Esophagus muscularis mucosa (tissue), 4 donors: ENCODE measurements at regions not wholly inside any gene's neighbourhood (a gene's known extent, or its start where the extent isn't known, plus 50 kb on each side); places are given as distances from the start of the nearest gene placed in this dataset.

Source experiments
- DNase-seq: peaks from one replicate; pipeline ENCODE4 v3.0.0-alpha.2; 2017; ENCODE audit errors: extremely low spot score
- H3K27ac ChIP-seq, 4 donors: fragments of 200-600 bp; sonication (generic); replicated peaks in 1 of 4; 1 replicate in 3 of 4; 2 replicates in 1 of 4; pipeline ENCODE4 v1.5.1; 2016 to 2019; ENCODE audit warnings: mild to moderate bottlenecking in 1 of 4
- H3K27me3 ChIP-seq, 4 donors: fragments of 200-600 bp; sonication (generic); one replicate each; pipeline versions ENCODE4 v1.5.1 to v1.6.0; 2016 to 2019
- H3K36me3 ChIP-seq, 4 donors: fragments of 200-600 bp; sonication (generic); one replicate each; pipeline ENCODE4 v1.5.1; 2016 to 2019
- H3K4me1 ChIP-seq, 4 donors: fragments of 200-600 bp; sonication (generic); one replicate each; pipeline ENCODE4 v1.5.1; 2016 to 2019
- H3K4me3 ChIP-seq, 4 donors: fragments of 200-600 bp; sonication (generic); 1 replicate in 2 of 4; 2 replicates in 2 of 4; pipeline ENCODE4 v1.5.1; 2016 to 2019; ENCODE audit warnings: mild to moderate bottlenecking in 4 of 4, moderate library complexity in 1 of 4
- H3K9me3 ChIP-seq, 4 donors: fragments of 200-600 bp; sonication (generic); 1 replicate in 3 of 4; 2 replicates in 1 of 4; pipeline ENCODE4 v1.5.1; 2016 to 2019
- EP300 ChIP-seq: sonication (generic); formaldehyde crosslinking; IDR thresholded peaks from one replicate; pipeline ENCODE4 v1.6.1; 2017; ENCODE audit warnings: antibody characterized with exemption
- POLR2A ChIP-seq: fragments of 450-650 bp; IDR thresholded peaks from one replicate; pipeline ENCODE4 v1.6.1; 2017; ENCODE audit warnings: antibody characterized with exemption, moderate library complexity, mild to moderate bottlenecking, low read depth
- POLR2AphosphoS5 ChIP-seq, 2 donors: sonication (generic); formaldehyde crosslinking; IDR thresholded peaks; one replicate each; pipeline ENCODE4 v1.6.1; 2017; ENCODE audit warnings: antibody characterized with exemption in 2 of 2
- WGBS: methylation state at CpG from one replicate; pipeline ENCODE4 v1.1.5; 2018; 5-methylcytosine and 5-hydroxymethylcytosine counted together
- intact Hi-C: fragments of 100-400 bp; cut with DNase I; formaldehyde crosslinking; loops from one replicate; pipeline ENCODE4 v1.15.1; 2023
- small RNA-seq, 3 donors: library from RNA; depleted of rRNA; stranded (forward); fragments of <200 nt; gene quantifications; one replicate each; pipeline ENCODE3, GENCODE V24; 2016
- TF ChIP-seq, protein P1 (sequence below), 3 experiments: fragments of 200-600 bp in 2 of 3; fragments of 450-650 bp in 1 of 3; sonication (generic) in 2 of 3; IDR thresholded peaks; one replicate each; pipeline ENCODE4 v1.5.1; 2017 to 2019; ENCODE audit warnings: antibody characterized with exemption in 3 of 3, mild to moderate bottlenecking in 2 of 3, moderate library complexity in 1 of 3

GRCh38 chr6:65776332-65776731 lies 69.3 kb upstream of the EYS start:
- Histone ChIP-seq H3K27me3 (no peaks in the 10 kb centered on the region), H3K9me3 (no peaks in the 10 kb centered on the region), H3K36me3 (no peaks in the 10 kb centered on the region), H3K4me3 (no peak overlapping the region), H3K4me1 (no peaks in the 10 kb centered on the region), H3K27ac (no peak overlapping the region)
- intact Hi-C loops, result no loop called here
- 54% methylated on average over 4 of the region's 4 CpGs for WGBS
- TF ChIP-seq EP300 (no peak), POLR2AphosphoS5 (IDR thresholded peaks at IDR 0.05) (no peak), POLR2A (no peak)
- TF ChIP-seq, protein P1, sequence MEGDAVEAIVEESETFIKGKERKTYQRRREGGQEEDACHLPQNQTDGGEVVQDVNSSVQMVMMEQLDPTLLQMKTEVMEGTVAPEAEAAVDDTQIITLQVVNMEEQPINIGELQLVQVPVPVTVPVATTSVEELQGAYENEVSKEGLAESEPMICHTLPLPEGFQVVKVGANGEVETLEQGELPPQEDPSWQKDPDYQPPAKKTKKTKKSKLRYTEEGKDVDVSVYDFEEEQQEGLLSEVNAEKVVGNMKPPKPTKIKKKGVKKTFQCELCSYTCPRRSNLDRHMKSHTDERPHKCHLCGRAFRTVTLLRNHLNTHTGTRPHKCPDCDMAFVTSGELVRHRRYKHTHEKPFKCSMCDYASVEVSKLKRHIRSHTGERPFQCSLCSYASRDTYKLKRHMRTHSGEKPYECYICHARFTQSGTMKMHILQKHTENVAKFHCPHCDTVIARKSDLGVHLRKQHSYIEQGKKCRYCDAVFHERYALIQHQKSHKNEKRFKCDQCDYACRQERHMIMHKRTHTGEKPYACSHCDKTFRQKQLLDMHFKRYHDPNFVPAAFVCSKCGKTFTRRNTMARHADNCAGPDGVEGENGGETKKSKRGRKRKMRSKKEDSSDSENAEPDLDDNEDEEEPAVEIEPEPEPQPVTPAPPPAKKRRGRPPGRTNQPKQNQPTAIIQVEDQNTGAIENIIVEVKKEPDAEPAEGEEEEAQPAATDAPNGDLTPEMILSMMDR (IDR thresholded peaks at IDR 0.05), result no peak
- DNase-seq, result no peak

- Histone ChIP-seq H3K27ac (no peak overlapping the region), H3K4me3 (no peak overlapping the region), H3K36me3 (no peaks in the 10 kb centered on the region), H3K9me3 (no peaks in the 10 kb centered on the region), H3K27me3 (no peaks in the 10 kb centered on the region), H3K4me1 (no peaks in the 10 kb centered on the region)
- no peak for DNase-seq
- intact Hi-C loops, result no loop called here
- TF ChIP-seq EP300, result no peak
- no peak for TF ChIP-seq POLR2AphosphoS5 (IDR thresholded peaks at IDR 0.05)
- 96% methylated on average over 3 of the region's 3 CpGs for WGBS
Measured at GRCh38 chr6:65771946-65772345, 64.9 kb upstream of the EYS start.

GRCh38 chr6:65761890-65762289 lies 54.9 kb upstream of the EYS start:
- Histone ChIP-seq H3K4me1 (no peaks in the 10 kb centered on the region), H3K36me3 (no peaks in the 10 kb centered on the region), H3K9me3 (no peaks in the 10 kb centered on the region), H3K4me3 (no peak overlapping the region), H3K27ac (no peak overlapping the region), H3K27me3 (no peaks in the 10 kb centered on the region)
- 76% methylated on average over 4 of the region's 4 CpGs for WGBS
- no peak for DNase-seq
- TF ChIP-seq POLR2A, result no peak
- TF ChIP-seq, protein P1 (IDR thresholded peaks at IDR 0.05), result no peak
- no peak for TF ChIP-seq POLR2AphosphoS5 (IDR thresholded peaks at IDR 0.05)
- TF ChIP-seq EP300, result no peak
- intact Hi-C loops, result no loop called here

DNA sequence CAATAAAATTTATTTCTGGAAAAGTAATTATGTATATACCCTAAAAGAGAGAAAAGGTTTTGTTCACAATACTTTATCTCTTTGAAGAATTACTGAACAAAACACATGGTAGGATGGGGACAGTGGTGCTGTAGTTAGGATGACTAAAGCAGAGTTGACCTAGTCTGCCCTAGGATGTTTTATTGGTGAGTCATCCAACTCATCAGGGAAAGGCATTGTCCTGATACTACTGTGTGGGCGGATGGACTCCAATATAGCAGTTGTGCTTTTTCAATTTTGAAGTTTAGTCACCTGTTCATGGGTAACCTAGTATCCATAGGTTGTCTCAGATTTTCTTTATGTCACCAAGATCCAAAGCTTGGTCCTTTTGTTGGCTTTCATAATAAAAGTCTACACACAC lies 53.3 kb upstream of the EYS start:
- no peak overlapping the region for H3K27ac ChIP-seq
- H3K4me3 ChIP-seq, result no peak overlapping the region
- intact Hi-C loops, result no loop called here
- no peak for TF ChIP-seq POLR2AphosphoS5 (IDR thresholded peaks at IDR 0.05)
- TF ChIP-seq, protein P1 (IDR thresholded peaks at IDR 0.05), result no peak
- no peaks in the 10 kb centered on the region for H3K27me3 ChIP-seq
- H3K36me3 ChIP-seq, result no peaks in the 10 kb centered on the region
- 82% methylated on average over 1 of the region's 1 CpG for WGBS
- no peak for DNase-seq
- no peaks in the 10 kb centered on the region for H3K4me1 ChIP-seq
- H3K9me3 ChIP-seq, result no peaks in the 10 kb centered on the region

Small RNAs in the stretch of these regions (small RNA-seq; reads per million reads assigned to genes)
- 0 reads per million in 3 donors for gene RF00019
- 0 reads per million in 3 donors for gene RF00571
- gene RNA5SP208, result 0 to 0.19 (median 0.08) reads per million in 3 donors
- 0 reads per million in 3 donors for gene RNU6-280P
- gene RNU7-66P, result 0 reads per million in 3 donors
